HEK293 (cell line): ENCODE measurements at regions not wholly inside any gene's neighbourhood (a gene's known extent, or its start where the extent isn't known, plus 50 kb on each side); places are given as distances from the start of the nearest gene placed in this dataset.

Source experiments
- CTCF ChIA-PET: fragments of 350-600 bp; formaldehyde crosslinking; extraction: SDS; loops from one replicate; lab custom pipeline; 2021; ENCODE audit warnings: antibody characterized with exemption; lab: Yijun Ruan, JAX
- POLR2A ChIA-PET: fragments of 300-600 bp; formaldehyde crosslinking; extraction: SDS; loops from one replicate; lab custom pipeline; 2020; ENCODE audit warnings: antibody characterized with exemption, inconsistent platforms; lab: Yijun Ruan, JAX
- H3K27ac ChIP-seq: fragments of 200-500 bp; sonication (Bioruptor generic); 2 replicates; pipeline ENCODE4 v1.5.1; 2014; ENCODE audit warnings: low read depth, low read length, control low read depth, inconsistent platforms; ENCODE audit errors: extremely low read depth
- H3K36me3 ChIP-seq, 2 experiments: fragments of 200-500 bp in 1 of 2; sonication (Bioruptor generic) in 1 of 2; 1 replicate in 1 of 2; 2 replicates in 1 of 2; pipeline ENCODE4 v1.5.1; 2014 to 2017; ENCODE audit warnings: inconsistent platforms in 2 of 2, low read length in 2 of 2; ENCODE audit not compliant: control insufficient read depth in 2 of 2, insufficient read depth in 1 of 2
- H3K4me1 ChIP-seq: fragments of 200-500 bp; sonication (Bioruptor generic); 2 replicates; pipeline ENCODE4 v1.5.1; 2014; ENCODE audit warnings: mild to moderate bottlenecking, low read length, inconsistent platforms; ENCODE audit not compliant: control insufficient read depth, insufficient read depth
- H3K4me3 ChIP-seq: 2 replicates; pipeline ENCODE4 v1.5.1; 2011; ENCODE audit warnings: low read depth, mild to moderate bottlenecking, control low read depth, low read length, moderate library complexity
- H3K9me3 ChIP-seq: fragments of 200-500 bp; sonication (Bioruptor generic); 2 replicates; pipeline ENCODE4 v1.5.1; 2014; ENCODE audit warnings: low read depth, low read length, inconsistent platforms; ENCODE audit not compliant: control insufficient read depth, insufficient read depth
- PRDM1 ChIP-seq: fragments of 450-650 bp; formaldehyde crosslinking; IDR thresholded peaks from 2 replicates; pipeline ENCODE4; 2016; ENCODE audit warnings: missing biosample characterization, missing genetic modification characterization
- RBAK ChIP-seq: fragments of 450-650 bp; formaldehyde crosslinking; IDR thresholded peaks from 2 replicates; pipeline ENCODE4 v1.5.1; 2016; ENCODE audit warnings: missing biosample characterization, missing genetic modification characterization
- SP2 ChIP-seq: fragments of 450-650 bp; formaldehyde crosslinking; IDR thresholded peaks from 2 replicates; pipeline ENCODE4 v1.5.1; 2016; ENCODE audit warnings: missing biosample characterization, missing genetic modification characterization
- SP7 ChIP-seq: fragments of 450-650 bp; formaldehyde crosslinking; IDR thresholded peaks from 2 replicates; pipeline ENCODE4 v1.5.1; 2016; ENCODE audit warnings: missing biosample characterization, missing genetic modification characterization
- YY1 ChIP-seq: fragments of 450-650 bp; formaldehyde crosslinking; IDR thresholded peaks from 2 replicates; pipeline ENCODE4 v1.5.1; 2018; ENCODE audit warnings: missing biosample characterization, missing genetic modification characterization
- ZFP3 ChIP-seq: fragments of 450-650 bp; formaldehyde crosslinking; IDR thresholded peaks from 2 replicates; pipeline ENCODE4 v1.5.1; 2016; ENCODE audit warnings: low read depth, missing biosample characterization, missing genetic modification characterization
- ZNF10 ChIP-seq: fragments of 450-650 bp; formaldehyde crosslinking; IDR thresholded peaks from 2 replicates; pipeline ENCODE4 v1.5.1; 2017; ENCODE audit warnings: missing biosample characterization, missing genetic modification characterization
- ZNF121 ChIP-seq: fragments of 450-650 bp; formaldehyde crosslinking; IDR thresholded peaks from 2 replicates; pipeline ENCODE4 v1.5.1; 2016; ENCODE audit warnings: missing biosample characterization, missing genetic modification characterization
- ZNF132 ChIP-seq: fragments of 450-650 bp; formaldehyde crosslinking; IDR thresholded peaks from 2 replicates; pipeline ENCODE4 v1.5.1; 2017; ENCODE audit warnings: missing biosample characterization, missing genetic modification characterization, borderline replicate concordance
- ZNF350 ChIP-seq: fragments of 450-650 bp; formaldehyde crosslinking; IDR thresholded peaks from 2 replicates; pipeline ENCODE4 v1.5.0; 2017; ENCODE audit warnings: missing biosample characterization, mild to moderate bottlenecking, missing genetic modification characterization
- ZNF426 ChIP-seq: fragments of 450-650 bp; formaldehyde crosslinking; IDR thresholded peaks from 2 replicates; pipeline ENCODE4 v1.5.1; 2017; ENCODE audit warnings: missing biosample characterization, missing genetic modification characterization, mild to moderate bottlenecking, inconsistent platforms, moderate library complexity
- ZNF624 ChIP-seq: fragments of 450-650 bp; formaldehyde crosslinking; IDR thresholded peaks from 2 replicates; pipeline ENCODE4 v1.5.1; 2017; ENCODE audit warnings: missing biosample characterization, missing genetic modification characterization
- TF ChIP-seq, protein P1 (sequence below): fragments of 450-650 bp; formaldehyde crosslinking; IDR thresholded peaks from 2 replicates; pipeline ENCODE4 v1.5.1; 2016; ENCODE audit warnings: missing biosample characterization, missing genetic modification characterization
- TF ChIP-seq, protein P2 (sequence below): fragments of 450-650 bp; formaldehyde crosslinking; IDR thresholded peaks from 2 replicates; pipeline ENCODE4 v1.5.1; 2017; ENCODE audit warnings: missing biosample characterization, missing genetic modification characterization
- TF ChIP-seq, protein P3 (sequence below): fragments of 450-650 bp; formaldehyde crosslinking; optimal IDR thresholded peaks from 2 replicates; pipeline ENCODE3; 2016; ENCODE audit warnings: missing biosample characterization, mild to moderate bottlenecking, missing genetic modification characterization
- TF ChIP-seq, protein P4 (sequence below): fragments of 450-650 bp; formaldehyde crosslinking; IDR thresholded peaks from 2 replicates; pipeline ENCODE4 v1.5.1; 2016; ENCODE audit warnings: missing biosample characterization, missing genetic modification characterization, borderline replicate concordance
- TF ChIP-seq, protein P5 (sequence below): fragments of 450-650 bp; formaldehyde crosslinking; IDR thresholded peaks from 2 replicates; pipeline ENCODE4 v1.5.1; 2016; ENCODE audit warnings: missing biosample characterization, missing genetic modification characterization
- TF ChIP-seq, protein P6 (sequence below): fragments of 450-650 bp; formaldehyde crosslinking; IDR thresholded peaks from 2 replicates; pipeline ENCODE4 v1.5.1; 2016; ENCODE audit warnings: missing biosample characterization, missing genetic modification characterization

DNA sequence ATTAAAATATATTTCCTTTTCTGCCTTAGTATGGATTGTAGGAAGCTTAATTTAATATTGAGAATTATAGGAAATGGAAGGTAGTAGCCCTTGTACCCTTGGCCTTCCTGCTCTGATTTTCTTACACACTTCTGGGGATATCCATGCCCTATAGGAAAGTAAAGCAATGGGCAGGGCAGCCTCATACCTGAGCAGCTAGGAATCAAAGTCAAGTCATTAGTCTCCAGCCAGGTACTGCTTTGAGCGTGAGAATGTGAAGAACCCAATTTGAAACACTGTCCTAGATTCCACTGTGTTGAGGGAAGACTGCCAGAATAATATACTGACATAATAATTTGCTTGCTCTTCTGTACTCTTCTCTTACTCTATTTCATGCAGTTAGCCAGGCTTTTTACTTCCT, 51.0 kb upstream of the L3MBTL3 start:
- H3K9me3 ChIP-seq = no peaks in the 10 kb centered on the region
- ChIA-PET POLR2A (no interaction called here), CTCF (interaction anchor here (0.7 kb wide), 1 partner anchor 14 kb away, joined by 3 read pairs; no protein-coding TSS in a partner anchor)
- TF ChIP-seq ZNF121 (tag by site-specific recombination) (no peak), RBAK (tag by site-specific recombination) (no peak), ZNF10 (tag by site-specific recombination) (no peak), PRDM1 (no peak), ZNF132 (no peak), SP7 (tag by site-specific recombination) (no peak), ZNF426 (tag by site-specific recombination) (no peak), ZNF624 (tag by site-specific recombination) (no peak), ZFP3 (no peak), YY1 (tag by site-specific recombination) (no peak), ZNF350 (tag by site-specific recombination) (no peak), SP2 (tag by site-specific recombination) (no peak)
- TF ChIP-seq, protein P1, sequence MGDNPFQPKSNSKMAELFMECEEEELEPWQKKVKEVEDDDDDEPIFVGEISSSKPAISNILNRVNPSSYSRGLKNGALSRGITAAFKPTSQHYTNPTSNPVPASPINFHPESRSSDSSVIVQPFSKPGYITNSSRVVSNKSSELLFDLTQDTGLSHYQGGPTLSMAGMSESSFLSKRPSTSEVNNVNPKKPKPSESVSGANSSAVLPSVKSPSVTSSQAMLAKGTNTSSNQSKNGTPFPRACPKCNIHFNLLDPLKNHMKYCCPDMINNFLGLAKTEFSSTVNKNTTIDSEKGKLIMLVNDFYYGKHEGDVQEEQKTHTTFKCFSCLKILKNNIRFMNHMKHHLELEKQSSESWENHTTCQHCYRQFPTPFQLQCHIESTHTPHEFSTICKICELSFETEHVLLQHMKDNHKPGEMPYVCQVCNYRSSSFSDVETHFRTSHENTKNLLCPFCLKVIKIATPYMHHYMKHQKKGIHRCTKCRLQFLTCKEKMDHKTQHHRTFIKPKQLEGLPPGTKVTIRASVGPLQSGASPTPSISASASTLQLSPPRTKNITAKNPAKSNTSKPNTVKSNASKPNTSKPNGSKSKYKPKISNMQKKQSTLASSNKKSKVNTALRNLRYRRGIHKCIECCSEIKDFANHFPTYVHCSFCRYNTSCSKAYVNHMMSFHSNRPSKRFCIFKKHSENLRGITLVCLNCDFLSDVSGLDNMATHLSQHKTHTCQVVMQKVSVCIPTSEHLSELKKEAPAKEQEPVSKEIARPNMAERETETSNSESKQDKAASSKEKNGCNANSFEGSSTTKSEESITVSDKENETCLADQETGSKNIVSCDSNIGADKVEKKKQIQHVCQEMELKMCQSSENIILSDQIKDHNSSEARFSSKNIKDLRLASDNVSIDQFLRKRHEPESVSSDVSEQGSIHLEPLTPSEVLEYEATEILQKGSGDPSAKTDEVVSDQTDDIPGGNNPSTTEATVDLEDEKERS (tag by site-specific recombination) = no peak
- TF ChIP-seq, protein P2, sequence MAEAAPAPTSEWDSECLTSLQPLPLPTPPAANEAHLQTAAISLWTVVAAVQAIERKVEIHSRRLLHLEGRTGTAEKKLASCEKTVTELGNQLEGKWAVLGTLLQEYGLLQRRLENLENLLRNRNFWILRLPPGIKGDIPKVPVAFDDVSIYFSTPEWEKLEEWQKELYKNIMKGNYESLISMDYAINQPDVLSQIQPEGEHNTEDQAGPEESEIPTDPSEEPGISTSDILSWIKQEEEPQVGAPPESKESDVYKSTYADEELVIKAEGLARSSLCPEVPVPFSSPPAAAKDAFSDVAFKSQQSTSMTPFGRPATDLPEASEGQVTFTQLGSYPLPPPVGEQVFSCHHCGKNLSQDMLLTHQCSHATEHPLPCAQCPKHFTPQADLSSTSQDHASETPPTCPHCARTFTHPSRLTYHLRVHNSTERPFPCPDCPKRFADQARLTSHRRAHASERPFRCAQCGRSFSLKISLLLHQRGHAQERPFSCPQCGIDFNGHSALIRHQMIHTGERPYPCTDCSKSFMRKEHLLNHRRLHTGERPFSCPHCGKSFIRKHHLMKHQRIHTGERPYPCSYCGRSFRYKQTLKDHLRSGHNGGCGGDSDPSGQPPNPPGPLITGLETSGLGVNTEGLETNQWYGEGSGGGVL (tag by site-specific recombination) = no peak
- TF ChIP-seq, protein P3, sequence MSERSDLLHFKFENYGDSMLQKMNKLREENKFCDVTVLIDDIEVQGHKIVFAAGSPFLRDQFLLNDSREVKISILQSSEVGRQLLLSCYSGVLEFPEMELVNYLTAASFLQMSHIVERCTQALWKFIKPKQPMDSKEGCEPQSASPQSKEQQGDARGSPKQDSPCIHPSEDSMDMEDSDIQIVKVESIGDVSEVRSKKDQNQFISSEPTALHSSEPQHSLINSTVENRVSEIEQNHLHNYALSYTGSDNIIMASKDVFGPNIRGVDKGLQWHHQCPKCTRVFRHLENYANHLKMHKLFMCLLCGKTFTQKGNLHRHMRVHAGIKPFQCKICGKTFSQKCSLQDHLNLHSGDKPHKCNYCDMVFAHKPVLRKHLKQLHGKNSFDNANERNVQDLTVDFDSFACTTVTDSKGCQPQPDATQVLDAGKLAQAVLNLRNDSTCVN = no peak
- TF ChIP-seq, protein P4, sequence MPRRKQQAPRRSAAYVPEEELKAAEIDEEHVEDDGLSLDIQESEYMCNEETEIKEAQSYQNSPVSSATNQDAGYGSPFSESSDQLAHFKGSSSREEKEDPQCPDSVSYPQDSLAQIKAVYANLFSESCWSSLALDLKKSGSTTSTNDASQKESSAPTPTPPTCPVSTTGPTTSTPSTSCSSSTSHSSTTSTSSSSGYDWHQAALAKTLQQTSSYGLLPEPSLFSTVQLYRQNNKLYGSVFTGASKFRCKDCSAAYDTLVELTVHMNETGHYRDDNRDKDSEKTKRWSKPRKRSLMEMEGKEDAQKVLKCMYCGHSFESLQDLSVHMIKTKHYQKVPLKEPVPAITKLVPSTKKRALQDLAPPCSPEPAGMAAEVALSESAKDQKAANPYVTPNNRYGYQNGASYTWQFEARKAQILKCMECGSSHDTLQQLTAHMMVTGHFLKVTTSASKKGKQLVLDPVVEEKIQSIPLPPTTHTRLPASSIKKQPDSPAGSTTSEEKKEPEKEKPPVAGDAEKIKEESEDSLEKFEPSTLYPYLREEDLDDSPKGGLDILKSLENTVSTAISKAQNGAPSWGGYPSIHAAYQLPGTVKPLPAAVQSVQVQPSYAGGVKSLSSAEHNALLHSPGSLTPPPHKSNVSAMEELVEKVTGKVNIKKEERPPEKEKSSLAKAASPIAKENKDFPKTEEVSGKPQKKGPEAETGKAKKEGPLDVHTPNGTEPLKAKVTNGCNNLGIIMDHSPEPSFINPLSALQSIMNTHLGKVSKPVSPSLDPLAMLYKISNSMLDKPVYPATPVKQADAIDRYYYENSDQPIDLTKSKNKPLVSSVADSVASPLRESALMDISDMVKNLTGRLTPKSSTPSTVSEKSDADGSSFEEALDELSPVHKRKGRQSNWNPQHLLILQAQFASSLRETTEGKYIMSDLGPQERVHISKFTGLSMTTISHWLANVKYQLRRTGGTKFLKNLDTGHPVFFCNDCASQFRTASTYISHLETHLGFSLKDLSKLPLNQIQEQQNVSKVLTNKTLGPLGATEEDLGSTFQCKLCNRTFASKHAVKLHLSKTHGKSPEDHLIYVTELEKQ (tag by site-specific recombination) = no peak
- TF ChIP-seq, protein P5, sequence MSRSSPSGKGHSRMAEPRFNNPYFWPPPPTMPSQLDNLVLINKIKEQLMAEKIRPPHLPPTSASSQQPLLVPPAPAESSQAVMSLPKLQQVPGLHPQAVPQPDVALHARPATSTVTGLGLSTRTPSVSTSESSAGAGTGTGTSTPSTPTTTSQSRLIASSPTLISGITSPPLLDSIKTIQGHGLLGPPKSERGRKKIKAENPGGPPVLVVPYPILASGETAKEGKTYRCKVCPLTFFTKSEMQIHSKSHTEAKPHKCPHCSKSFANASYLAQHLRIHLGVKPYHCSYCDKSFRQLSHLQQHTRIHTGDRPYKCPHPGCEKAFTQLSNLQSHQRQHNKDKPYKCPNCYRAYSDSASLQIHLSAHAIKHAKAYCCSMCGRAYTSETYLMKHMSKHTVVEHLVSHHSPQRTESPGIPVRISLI = no peak
- TF ChIP-seq, protein P6, sequence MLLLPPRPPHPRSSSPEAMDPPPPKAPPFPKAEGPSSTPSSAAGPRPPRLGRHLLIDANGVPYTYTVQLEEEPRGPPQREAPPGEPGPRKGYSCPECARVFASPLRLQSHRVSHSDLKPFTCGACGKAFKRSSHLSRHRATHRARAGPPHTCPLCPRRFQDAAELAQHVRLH (tag by site-specific recombination) = no peak
- H3K27ac ChIP-seq = no peak overlapping the region
- H3K4me3 ChIP-seq = no peak overlapping the region
- H3K4me1 ChIP-seq = no peaks in the 10 kb centered on the region
- no peaks in the 10 kb centered on the region for H3K36me3 ChIP-seq
